ENCODE measurements at regions not wholly inside any gene's neighbourhood (a gene's known extent, or its start where the extent isn't known, plus 50 kb on each side); places are given as distances from the start of the nearest gene placed in this dataset.

DNA sequence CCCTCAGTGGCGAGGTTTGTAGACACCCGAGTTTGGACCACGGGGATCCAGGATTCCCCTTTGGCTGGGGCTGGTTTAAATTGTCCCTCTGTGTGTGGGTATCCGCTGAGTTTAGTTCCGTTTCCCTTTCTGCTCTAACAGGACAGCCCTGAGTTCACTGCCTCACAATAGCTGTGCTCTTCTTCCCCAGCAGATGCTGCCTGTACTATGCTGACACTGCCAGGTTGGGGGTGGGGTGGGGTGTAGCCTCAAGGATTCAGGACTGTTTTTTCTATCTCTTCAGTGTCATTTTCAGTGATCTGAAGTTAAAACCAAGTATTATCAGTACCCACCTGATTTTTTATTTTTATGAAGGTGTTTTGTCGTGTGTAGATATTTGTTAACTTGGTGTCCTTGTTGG is 655.0 kb downstream of the COL12A1 start:
- TF ChIP-seq CTCF (IDR thresholded peaks at IDR 0.05) (no peak), POLR2AphosphoS5 (IDR thresholded peaks at IDR 0.05) (no peak)

Data from transverse colon (tissue), 4 donors.